IMR-90 (cell line): ENCODE measurements at regions not wholly inside any gene's neighbourhood (a gene's known extent, or its start where the extent isn't known, plus 50 kb on each side); places are given as distances from the start of the nearest gene placed in this dataset.

Experiments used
- ATAC-seq: fragments of 200-7000 bp; cut with Tn5 transposase; 2 replicates; pipeline ENCODE4 v1.9.1; 2020; ENCODE audit warnings: low read depth, mild to moderate bottlenecking, moderate library complexity
- BruUV-seq: library from RNA; stranded (reverse); fragments of 400-500 nt; replicated peaks from 2 replicates; lab custom pipeline; 2021; lab: Mats Ljungman, UMichigan
- CTCF ChIA-PET: fragments of 300-600 bp; formaldehyde crosslinking; extraction: SDS; loops from one replicate; lab custom pipeline; 2021; ENCODE audit warnings: antibody characterized with exemption; lab: Yijun Ruan, JAX
- POLR2A ChIA-PET: fragments of 300-600 bp; sonication (Branson Sonifier 250); formaldehyde crosslinking; loops from one replicate; lab custom pipeline; 2022; ENCODE audit warnings: antibody characterized with exemption; ENCODE audit not compliant: unreplicated experiment; lab: Charles Lee
- DNase-seq: peaks from one replicate; pipeline ENCODE4 v3.0.0; 2013
- H2AFZ ChIP-seq: replicated peaks from 2 replicates; pipeline ENCODE3; 2013; ENCODE audit warnings: low read length, mild to moderate bottlenecking; ENCODE audit not compliant: poor library complexity
- H2AK5ac ChIP-seq: 2 replicates; pipeline ENCODE4 v1.6.1; 2013; ENCODE audit warnings: low read depth, low read length, inconsistent platforms
- H2AK9ac ChIP-seq: replicated peaks from 2 replicates; pipeline ENCODE3; 2013; ENCODE audit warnings: mild to moderate bottlenecking, low read depth, low read length, moderate library complexity; ENCODE audit not compliant: poor library complexity
- H2BK120ac ChIP-seq: 2 replicates; pipeline ENCODE4 v1.6.1; 2013; ENCODE audit warnings: low read depth, low read length, inconsistent platforms
- H2BK15ac ChIP-seq: 3 replicates; pipeline ENCODE4 v1.6.1; 2013; ENCODE audit warnings: low read depth, low read length, inconsistent platforms
- H2BK20ac ChIP-seq: 2 replicates; pipeline ENCODE4 v1.6.1; 2013; ENCODE audit warnings: low read depth, mild to moderate bottlenecking, inconsistent platforms, low read length, moderate library complexity
- H2BK5ac ChIP-seq: 2 replicates; pipeline ENCODE4 v1.6.1; 2013; ENCODE audit warnings: mild to moderate bottlenecking, low read depth, low read length, inconsistent platforms; ENCODE audit not compliant: poor library complexity, severe bottlenecking
- H3K14ac ChIP-seq: replicated peaks from 2 replicates; pipeline ENCODE4 v1.6.1; 2013; ENCODE audit warnings: low read depth, low read length, inconsistent platforms
- H3K18ac ChIP-seq: 2 replicates; pipeline ENCODE4 v1.6.1; 2013; ENCODE audit warnings: low read depth, low read length, control low read depth
- H3K23ac ChIP-seq: 2 replicates; pipeline ENCODE4 v1.6.1; 2013; ENCODE audit warnings: low read depth, low read length, inconsistent platforms
- H3K27ac ChIP-seq: 2 replicates; pipeline ENCODE4 v1.5.1; 2013; ENCODE audit warnings: mild to moderate bottlenecking, control low read depth, low read length; ENCODE audit not compliant: insufficient read depth
- H3K27me3 ChIP-seq: 2 replicates; pipeline ENCODE4 v1.6.1; 2013; ENCODE audit warnings: low read length; ENCODE audit not compliant: control insufficient read depth, insufficient read depth
- H3K36me3 ChIP-seq: 2 replicates; pipeline ENCODE4 v1.6.1; 2013; ENCODE audit warnings: low read length, mixed read lengths; ENCODE audit not compliant: control insufficient read depth, insufficient read depth
- H3K4ac ChIP-seq: 2 replicates; pipeline ENCODE4 v1.6.1; 2013; ENCODE audit warnings: low read depth, low read length, inconsistent platforms
- H3K4me1 ChIP-seq: 2 replicates; pipeline ENCODE4 v1.6.1; 2013; ENCODE audit warnings: low read length, mixed read lengths; ENCODE audit not compliant: control insufficient read depth, insufficient read depth
- H3K4me2 ChIP-seq: 2 replicates; pipeline ENCODE4 v1.6.1; 2013; ENCODE audit warnings: low read depth, mild to moderate bottlenecking, control low read depth, low read length, moderate library complexity
- H3K4me3 ChIP-seq: 2 replicates; pipeline ENCODE4 v1.5.1; 2013; ENCODE audit warnings: low read depth, mild to moderate bottlenecking, control low read depth, low read length, moderate library complexity; ENCODE audit not compliant: insufficient read depth
- H3K56ac ChIP-seq: 2 replicates; pipeline ENCODE4 v1.6.1; 2013; ENCODE audit warnings: low read length, inconsistent platforms; ENCODE audit not compliant: insufficient read depth; ENCODE audit errors: extremely low read depth
- H3K79me1 ChIP-seq, 2 experiments: 2 replicates each; pipeline ENCODE4 v1.6.1; 2013; ENCODE audit warnings: low read length in 2 of 2, inconsistent platforms in 1 of 2, low read depth in 1 of 2
- H3K9ac ChIP-seq: 2 replicates; pipeline ENCODE4 v1.6.1; 2013; ENCODE audit warnings: low read depth, low read length, control low read depth
- H3K9me1 ChIP-seq: 2 replicates; pipeline ENCODE4 v1.6.1; 2013; ENCODE audit warnings: low read length, inconsistent platforms; ENCODE audit not compliant: insufficient read depth
- H3K9me3 ChIP-seq: 2 replicates; pipeline ENCODE4 v1.6.1; 2013; ENCODE audit warnings: low read length; ENCODE audit not compliant: control insufficient read depth, insufficient read depth
- H4K20me1 ChIP-seq: 2 replicates; pipeline ENCODE4 v1.6.1; 2013; ENCODE audit warnings: low read length, inconsistent platforms; ENCODE audit not compliant: insufficient read depth
- H4K5ac ChIP-seq: 2 replicates; pipeline ENCODE4 v1.6.1; 2013; ENCODE audit warnings: mild to moderate bottlenecking, low read depth, low read length, control low read depth
- H4K8ac ChIP-seq, 2 experiments: 2 replicates each; pipeline ENCODE4 v1.6.1; 2013; ENCODE audit warnings: low read depth in 2 of 2, low read length in 2 of 2, control low read depth in 1 of 2, inconsistent platforms in 1 of 2
- H4K91ac ChIP-seq: 2 replicates; pipeline ENCODE4 v1.6.1; 2013; ENCODE audit warnings: low read depth, low read length, inconsistent platforms; ENCODE audit not compliant: insufficient read depth
- BHLHE40 ChIP-seq: fragments of 150-350 bp; IDR thresholded peaks from 2 replicates; pipeline ENCODE4 v1.6.1; 2016; ENCODE audit warnings: mild to moderate bottlenecking, low read depth, low read length
- CEBPB ChIP-seq: IDR thresholded peaks from 2 replicates; pipeline ENCODE4 v1.6.1; 2012; ENCODE audit warnings: low read depth, low read length, improper control_type of control experiment
- CHD1 ChIP-seq: IDR thresholded peaks from 2 replicates; pipeline ENCODE4 v1.6.1; 2012; ENCODE audit warnings: low read depth, low read length, improper control_type of control experiment
- FOS ChIP-seq: fragments of 150-350 bp; IDR thresholded peaks from 2 replicates; pipeline ENCODE4 v1.6.1; 2016; ENCODE audit warnings: low read depth, low read length
- MAFK ChIP-seq: IDR thresholded peaks from 2 replicates; pipeline ENCODE4 v1.6.1; 2012; ENCODE audit warnings: low read depth, low read length, improper control_type of control experiment
- MXI1 ChIP-seq: IDR thresholded peaks from 2 replicates; pipeline ENCODE4 v1.6.1; 2012; ENCODE audit warnings: low read depth, mild to moderate bottlenecking, low read length, moderate library complexity, borderline replicate concordance
- NFE2L2 ChIP-seq: fragments of 150-350 bp; IDR thresholded peaks from 2 replicates; pipeline ENCODE4 v1.6.1; 2016; ENCODE audit warnings: low read depth, mild to moderate bottlenecking, low read length
- POLR2A ChIP-seq: IDR thresholded peaks from 2 replicates; pipeline ENCODE4 v1.6.1; 2012; ENCODE audit warnings: mild to moderate bottlenecking, low read depth, low read length
- RCOR1 ChIP-seq: IDR thresholded peaks from 2 replicates; pipeline ENCODE4 v1.6.1; 2012; ENCODE audit warnings: mild to moderate bottlenecking, low read length, improper control_type of control experiment; ENCODE audit not compliant: insufficient replicate concordance
- RFX5 ChIP-seq: IDR thresholded peaks from 2 replicates; pipeline ENCODE4 v1.8.0; 2012; ENCODE audit warnings: low read depth, mild to moderate bottlenecking, low read length, moderate library complexity
- SMC3 ChIP-seq: fragments of 150-350 bp; IDR thresholded peaks from 2 replicates; pipeline ENCODE4 v1.6.1; 2016; ENCODE audit warnings: low read depth, mild to moderate bottlenecking, antibody characterized with exemption, low read length, moderate library complexity
- WGBS, 2 experiments: methylation state at CpG; one replicate each; pipeline versions ENCODE4 v1.1.5 to v1.1.7; 2013; ENCODE audit warnings: missing lambda C conversion rate in 2 of 2; ENCODE audit not compliant: insufficient read length in 1 of 2; ENCODE audit errors: extremely low coverage in 2 of 2; 5-methylcytosine and 5-hydroxymethylcytosine counted together
- dilution Hi-C: fragments of 300-500 bp; cut with HindIII; formaldehyde crosslinking; loops from one replicate; pipeline ENCODE4 v1.14.3; 2018; ENCODE audit warnings: low sequenced_read_pairs; ENCODE audit not compliant: unreplicated experiment
- in situ Hi-C: fragments of 300-500 bp; cut with MboI; formaldehyde crosslinking; loops from 3 replicates; pipeline ENCODE4 v1.14.3; 2019; ENCODE audit warnings: low sequenced_read_pairs, inconsistent platforms, mixed read lengths
- intact Hi-C: fragments of 100-400 bp; cut with micrococcal nuclease; formaldehyde crosslinking; loops from 2 replicates; pipeline ENCODE4 v1.10.0; 2022
- TF ChIP-seq, protein P1 (sequence below): fragments of 150-350 bp; IDR thresholded peaks from 2 replicates; pipeline ENCODE4 v1.6.1; 2016; ENCODE audit warnings: low read depth, mild to moderate bottlenecking, low read length, moderate library complexity, borderline replicate concordance
- TF ChIP-seq, protein P2 (sequence below): conservative IDR thresholded peaks from 2 replicates; pipeline ENCODE4 v1.5.1; 2012; ENCODE audit warnings: mild to moderate bottlenecking, low read depth, low read length, improper control_type of control experiment
- TF ChIP-seq, protein P3 (sequence below): fragments of 150-350 bp; IDR thresholded peaks from 2 replicates; pipeline ENCODE4 v1.6.1; 2017; ENCODE audit warnings: mild to moderate bottlenecking, antibody characterized with exemption, low read length, low read depth

GRCh38 chr5:124634741-124635323 lies 111.6 kb downstream of the ZNF608 start:
- H3K4me1 ChIP-seq = peaks cover 19% of the 10 kb centered on the region
- H3K18ac ChIP-seq = peak overlapping the region; percentile 93; the same call in 1 of the 2 replicates
- peak overlapping the region; percentile 91; the same call in 1 of the 2 replicates for H4K91ac ChIP-seq
- peak overlapping the region; percentile 95 for H3K27ac ChIP-seq
- no peak overlapping the region for H2AFZ ChIP-seq
- no CpG with 5 or more reads among the region's 3 CpGs for WGBS, 2 experiments
- H4K8ac ChIP-seq = no peak overlapping the region; a peak in 1 of 4 replicates
- peak overlapping the region; percentile 57; the same call in 1 of the 2 replicates for H3K56ac ChIP-seq
- peak overlapping the region; percentile 73; the same call in 1 of the 2 replicates for H2BK20ac ChIP-seq
- dilution Hi-C loops = no loop called here
- in situ Hi-C loops = no loop called here
- H3K4me3 ChIP-seq = no peak overlapping the region
- H3K27me3 ChIP-seq = no peaks in the 10 kb centered on the region
- 0 out of 3 replicates have a peak overlapping the region, but pooled peaks have one; percentile 67 for H2BK15ac ChIP-seq
- ChIA-PET CTCF (interaction anchor here (0.6 kb wide), 1 partner anchor 1201 kb away, joined by 4 read pairs; no protein-coding TSS in a partner anchor), POLR2A (no interaction called here)
- H3K4ac ChIP-seq = peak overlapping the region; percentile 21; the same call in 1 of the 2 replicates
- H2AK5ac ChIP-seq = no peak overlapping the region
- DNase-seq (peak; percentile 89), ATAC-seq (peak; percentile 77)
- H3K36me3 ChIP-seq = peaks cover 9% of the 10 kb centered on the region
- H3K4me2 ChIP-seq = peak overlapping the region; percentile 77; the same call in 1 of the 2 replicates
- peak overlapping the region; percentile 55 for H3K23ac ChIP-seq
- no peaks in the 10 kb centered on the region for H3K9me3 ChIP-seq
- peaks cover 13% of the 10 kb centered on the region for H3K9me1 ChIP-seq
- no peak overlapping the region for H3K14ac ChIP-seq
- H2AK9ac ChIP-seq = no peak overlapping the region
- BruUV-seq = no TSS peak
- peak overlapping the region; percentile 96 for H2BK120ac ChIP-seq
- H3K79me1 ChIP-seq = peaks cover 0 to 12% of the 10 kb centered on the region in 2 experiments; a peak in 2 of 4 replicates
- peak overlapping the region; percentile 96 for H2BK5ac ChIP-seq
- intact Hi-C loops = loop anchor here (5.0 kb wide), 1 partner anchor 963 kb away; no protein-coding TSS in a partner anchor
- H4K20me1 ChIP-seq = no peaks in the 10 kb centered on the region
- H3K9ac ChIP-seq = no peak overlapping the region
- H4K5ac ChIP-seq = no peak overlapping the region
- TF ChIP-seq RFX5 = no peak
- peak; percentile 31; the same call in 1 of the 2 replicates for TF ChIP-seq BHLHE40
- TF ChIP-seq MXI1 = no peak
- TF ChIP-seq, protein P1, sequence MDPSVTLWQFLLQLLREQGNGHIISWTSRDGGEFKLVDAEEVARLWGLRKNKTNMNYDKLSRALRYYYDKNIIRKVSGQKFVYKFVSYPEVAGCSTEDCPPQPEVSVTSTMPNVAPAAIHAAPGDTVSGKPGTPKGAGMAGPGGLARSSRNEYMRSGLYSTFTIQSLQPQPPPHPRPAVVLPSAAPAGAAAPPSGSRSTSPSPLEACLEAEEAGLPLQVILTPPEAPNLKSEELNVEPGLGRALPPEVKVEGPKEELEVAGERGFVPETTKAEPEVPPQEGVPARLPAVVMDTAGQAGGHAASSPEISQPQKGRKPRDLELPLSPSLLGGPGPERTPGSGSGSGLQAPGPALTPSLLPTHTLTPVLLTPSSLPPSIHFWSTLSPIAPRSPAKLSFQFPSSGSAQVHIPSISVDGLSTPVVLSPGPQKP = no peak
- TF ChIP-seq, protein P2, sequence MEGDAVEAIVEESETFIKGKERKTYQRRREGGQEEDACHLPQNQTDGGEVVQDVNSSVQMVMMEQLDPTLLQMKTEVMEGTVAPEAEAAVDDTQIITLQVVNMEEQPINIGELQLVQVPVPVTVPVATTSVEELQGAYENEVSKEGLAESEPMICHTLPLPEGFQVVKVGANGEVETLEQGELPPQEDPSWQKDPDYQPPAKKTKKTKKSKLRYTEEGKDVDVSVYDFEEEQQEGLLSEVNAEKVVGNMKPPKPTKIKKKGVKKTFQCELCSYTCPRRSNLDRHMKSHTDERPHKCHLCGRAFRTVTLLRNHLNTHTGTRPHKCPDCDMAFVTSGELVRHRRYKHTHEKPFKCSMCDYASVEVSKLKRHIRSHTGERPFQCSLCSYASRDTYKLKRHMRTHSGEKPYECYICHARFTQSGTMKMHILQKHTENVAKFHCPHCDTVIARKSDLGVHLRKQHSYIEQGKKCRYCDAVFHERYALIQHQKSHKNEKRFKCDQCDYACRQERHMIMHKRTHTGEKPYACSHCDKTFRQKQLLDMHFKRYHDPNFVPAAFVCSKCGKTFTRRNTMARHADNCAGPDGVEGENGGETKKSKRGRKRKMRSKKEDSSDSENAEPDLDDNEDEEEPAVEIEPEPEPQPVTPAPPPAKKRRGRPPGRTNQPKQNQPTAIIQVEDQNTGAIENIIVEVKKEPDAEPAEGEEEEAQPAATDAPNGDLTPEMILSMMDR = no peak
- TF ChIP-seq MAFK = peak; percentile 65; the same call in 1 of the 2 replicates
- no peak for TF ChIP-seq POLR2A
- TF ChIP-seq CEBPB = peak; percentile 71
- TF ChIP-seq FOS = no peak
- peak; percentile 64 for TF ChIP-seq RCOR1
- no peak; the same call in 1 of the 2 replicates for TF ChIP-seq NFE2L2
- TF ChIP-seq CHD1 = no peak
- TF ChIP-seq SMC3 = no peak; the same call in 1 of the 2 replicates
- TF ChIP-seq, protein P3, sequence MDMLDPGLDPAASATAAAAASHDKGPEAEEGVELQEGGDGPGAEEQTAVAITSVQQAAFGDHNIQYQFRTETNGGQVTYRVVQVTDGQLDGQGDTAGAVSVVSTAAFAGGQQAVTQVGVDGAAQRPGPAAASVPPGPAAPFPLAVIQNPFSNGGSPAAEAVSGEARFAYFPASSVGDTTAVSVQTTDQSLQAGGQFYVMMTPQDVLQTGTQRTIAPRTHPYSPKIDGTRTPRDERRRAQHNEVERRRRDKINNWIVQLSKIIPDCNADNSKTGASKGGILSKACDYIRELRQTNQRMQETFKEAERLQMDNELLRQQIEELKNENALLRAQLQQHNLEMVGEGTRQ = no peak
